Urinary bladder (tissue), 3 donors: ENCODE measurements at regions not wholly inside any gene's neighbourhood (a gene's known extent, or its start where the extent isn't known, plus 50 kb on each side); places are given as distances from the start of the nearest gene placed in this dataset.
A peak's percentile ranks its signal among the peaks of the same experiment; 100 is the strongest.
"Not testable (repeated sequence)": the region's sequence is repeated elsewhere in the genome, so short reads cannot be mapped to it uniquely, and the experiment has no call there.

Source experiments
- DNase-seq: peaks from one replicate; pipeline ENCODE4 v3.0.0-alpha.2; 2015; ENCODE audit errors: extremely low spot score
- H3K27ac ChIP-seq: one replicate; pipeline ENCODE4 v1.5.1; 2013; ENCODE audit warnings: low read depth, mild to moderate bottlenecking, moderate library complexity
- H3K36me3 ChIP-seq: one replicate; pipeline ENCODE4 v1.6.1; 2013; ENCODE audit warnings: mild to moderate bottlenecking, moderate library complexity; ENCODE audit not compliant: insufficient read depth
- H3K4me1 ChIP-seq: one replicate; pipeline ENCODE4 v1.6.1; 2013; ENCODE audit warnings: mild to moderate bottlenecking, moderate library complexity; ENCODE audit not compliant: insufficient read depth
- H3K4me3 ChIP-seq: one replicate; pipeline ENCODE4 v1.5.1; 2013; ENCODE audit warnings: low read depth, low read length
- WGBS: extraction: QIAGEN DNeasy Blood & Tissue Kit; methylation state at CpG from one replicate; pipeline ENCODE4 v1.1.7; 2013; 5-methylcytosine and 5-hydroxymethylcytosine counted together
- donor health status: healthy with polysubstance abuse.
- donor health status: healthy.

DNA sequence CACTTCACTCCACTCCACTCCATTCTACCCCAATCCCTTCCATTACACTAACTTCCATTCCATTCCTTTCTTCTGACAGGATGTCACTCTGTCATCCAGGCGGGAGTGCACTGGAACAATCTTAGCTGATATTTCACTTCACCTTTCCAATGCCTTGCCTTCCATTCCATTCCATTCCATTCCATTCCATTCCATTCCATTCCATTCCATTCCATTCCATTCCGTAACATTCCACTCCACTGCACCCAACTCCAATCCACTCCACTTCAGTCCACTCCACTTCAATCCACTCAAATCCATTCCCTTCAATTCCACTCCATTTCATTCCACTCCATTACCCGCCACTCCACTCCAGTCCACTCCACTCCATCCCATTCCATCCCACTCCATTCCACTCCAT, 1099.4 kb downstream of the TSPY10 start:
- H3K27ac ChIP-seq: no peak overlapping the region
- H3K36me3 ChIP-seq: no peaks in the 10 kb centered on the region
- H3K4me3 ChIP-seq: no peak overlapping the region
- DNase-seq: peak; percentile 83
- H3K4me1 ChIP-seq: no peaks in the 10 kb centered on the region
- WGBS: 55% methylated on average over 3 of the region's 3 CpGs

DNA sequence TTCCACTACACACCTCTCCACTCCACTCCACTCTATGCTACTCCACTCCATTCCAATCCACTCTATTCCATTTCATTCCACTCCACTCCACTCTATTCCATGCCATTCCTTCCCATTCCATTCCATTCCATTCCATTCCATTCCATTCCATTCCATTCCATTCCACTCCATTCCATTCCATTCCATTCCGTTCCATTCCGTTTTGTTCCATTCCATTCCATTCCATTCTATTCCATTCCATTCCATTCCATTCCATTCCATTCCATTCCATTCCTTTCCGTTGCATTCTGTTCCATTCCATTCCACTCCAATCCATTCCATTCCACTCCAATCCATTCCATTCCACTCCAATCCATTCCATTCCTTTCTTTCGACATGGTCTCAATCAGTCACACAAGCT, 1121.1 kb downstream of the TSPY10 start:
- H3K4me3 ChIP-seq, H3K27ac ChIP-seq, H3K36me3 ChIP-seq, H3K4me1 ChIP-seq, DNase-seq: not testable (repeated sequence)
- WGBS: no CpG with 5 or more reads among the region's 4 CpGs

DNA sequence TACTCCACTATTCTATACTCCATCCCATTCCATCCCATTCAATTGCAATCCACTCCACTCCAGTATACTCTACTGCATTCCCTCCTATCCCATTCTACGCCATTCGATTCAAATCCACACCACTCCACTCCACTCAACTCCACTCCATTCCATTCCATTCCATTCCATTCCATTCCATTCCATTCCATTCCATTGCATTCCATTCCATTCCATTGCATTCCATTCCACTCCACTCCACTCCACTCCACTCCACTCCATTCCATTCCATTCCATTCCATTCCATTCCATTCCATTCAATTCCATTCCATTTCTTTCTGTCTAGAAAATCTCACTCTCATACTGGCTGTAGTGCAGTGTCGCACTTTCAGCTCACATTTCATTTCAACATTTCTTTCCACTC, 1129.4 kb downstream of the TSPY10 start:
- H3K36me3 ChIP-seq, H3K4me1 ChIP-seq, DNase-seq, H3K4me3 ChIP-seq, H3K27ac ChIP-seq: not testable (repeated sequence)
- WGBS: 73% methylated on average over 3 of the region's 3 CpGs

DNA sequence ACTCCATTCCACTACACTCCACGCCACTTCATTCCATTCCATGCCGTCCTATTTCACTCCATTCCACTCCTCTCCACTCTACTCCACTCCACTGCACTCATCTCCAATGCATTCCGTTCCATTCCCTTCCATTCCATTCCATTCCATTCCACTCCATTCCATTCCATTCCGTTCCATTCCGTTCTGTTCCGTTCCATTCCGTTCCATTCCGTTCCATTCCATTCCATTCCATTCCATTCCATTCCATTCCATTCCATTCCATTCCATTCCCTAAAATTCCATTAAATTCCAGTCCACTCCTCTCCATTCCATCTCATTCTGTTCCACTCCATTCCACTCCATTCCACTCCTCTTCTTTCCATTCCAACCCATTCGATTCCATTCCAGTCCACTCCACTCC, 1139.1 kb downstream of the TSPY10 start:
- 51% methylated on average over 9 of the region's 9 CpGs for WGBS
- H3K4me1 ChIP-seq: no peaks in the 10 kb centered on the region
- H3K4me3 ChIP-seq: no peak overlapping the region
- DNase-seq: no peak
- no peak overlapping the region for H3K27ac ChIP-seq
- no peaks in the 10 kb centered on the region for H3K36me3 ChIP-seq

DNA sequence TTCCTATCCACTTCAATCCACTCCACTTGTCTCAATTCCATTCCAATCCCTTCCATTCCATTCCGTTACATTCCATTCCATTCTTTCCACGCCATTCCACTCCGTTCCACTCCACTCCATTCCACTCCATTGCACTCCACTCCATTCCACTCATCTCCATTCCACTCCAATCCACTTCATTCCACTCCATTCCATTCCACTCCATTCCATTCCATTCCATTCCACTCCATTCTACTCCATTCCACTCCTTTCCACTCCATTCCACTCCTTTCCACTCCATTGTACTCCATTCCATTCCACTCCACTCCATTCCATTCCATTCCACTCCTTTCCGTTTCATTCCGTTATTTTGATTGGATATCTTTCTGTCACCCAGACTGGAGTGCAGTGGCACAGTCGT, 1158.7 kb downstream of the TSPY10 start:
- Histone ChIP-seq H3K27ac (no peak overlapping the region), H3K4me1 (no peaks in the 10 kb centered on the region), H3K4me3 (no peak overlapping the region), H3K36me3 (no peaks in the 10 kb centered on the region)
- WGBS: 52% methylated on average over 6 of the region's 6 CpGs
- no peak for DNase-seq
